ENCODE measurements at regions not wholly inside any gene's neighbourhood (a gene's known extent, or its start where the extent isn't known, plus 50 kb on each side); places are given as distances from the start of the nearest gene placed in this dataset.
A peak's percentile ranks its signal among the peaks of the same experiment; 100 is the strongest.

GRCh38 chr4:112861691-112862674, 187.5 kb upstream of the ANK2 start:
- no peak for ATAC-seq
- no peak overlapping the region for H3K4me3 ChIP-seq
- no peak for TF ChIP-seq CTCF (IDR thresholded peaks at IDR 0.05)
- intact Hi-C loops (cut with DNase I), result no loop called here
- no peak for DNase-seq
- no peaks in the 10 kb centered on the region for H3K27me3 ChIP-seq
- no peak overlapping the region for H3K27ac ChIP-seq
- H3K4me1 ChIP-seq, result no peaks in the 10 kb centered on the region
- no peaks in the 10 kb centered on the region for H3K9me3 ChIP-seq
- no peaks in the 10 kb centered on the region for H3K36me3 ChIP-seq
- WGBS, 2 donors, result 60 to 70% methylated on average over 3 of the region's 3 CpGs
- FAIRE-seq, result no peak

GRCh38 chr4:112865443-112865842, 184.0 kb upstream of the ANK2 start:
- intact Hi-C loops (cut with DNase I), result no loop called here
- TF ChIP-seq CTCF (IDR thresholded peaks at IDR 0.05), result no peak
- FAIRE-seq (no peak), ATAC-seq (no peak), DNase-seq (no peak)
- H3K4me3 ChIP-seq, result no peak overlapping the region
- H3K27me3 ChIP-seq, result no peaks in the 10 kb centered on the region
- H3K4me1 ChIP-seq, result no peaks in the 10 kb centered on the region
- no peaks in the 10 kb centered on the region for H3K36me3 ChIP-seq
- no peaks in the 10 kb centered on the region for H3K9me3 ChIP-seq
- H3K27ac ChIP-seq, result no peak overlapping the region

- no peak for DNase-seq
- intact Hi-C loops (cut with DNase I), result no loop called here
- H3K36me3 ChIP-seq, result no peaks in the 10 kb centered on the region
- H3K9me3 ChIP-seq, result no peaks in the 10 kb centered on the region
- FAIRE-seq, result no peak
- no peak for TF ChIP-seq CTCF (IDR thresholded peaks at IDR 0.05)
- H3K27me3 ChIP-seq, result peaks cover 0 to 3% (median 0%) of the 10 kb centered on the region in 4 donors
- WGBS, 2 donors, result 52 to 55% methylated on average over 2 of the region's 2 CpGs
- no peak for ATAC-seq
- H3K4me3 ChIP-seq, result no peak overlapping the region
- no peaks in the 10 kb centered on the region for H3K4me1 ChIP-seq
- no peak overlapping the region for H3K27ac ChIP-seq
Observed at GRCh38 chr4:112876316-112876715, 173.1 kb upstream of the ANK2 start.

GRCh38 chr4:112881842-112882241, 167.6 kb upstream of the ANK2 start:
- 43% methylated on average over 12 of the region's 12 CpGs for WGBS, 2 donors
- no peak for FAIRE-seq
- DNase-seq, result no peak
- Histone ChIP-seq H3K36me3 (no peaks in the 10 kb centered on the region), H3K27me3 (no peaks in the 10 kb centered on the region), H3K4me1 (no peaks in the 10 kb centered on the region), H3K27ac (no peak overlapping the region), H3K9me3 (no peaks in the 10 kb centered on the region), H3K4me3 (peak overlapping the region in 2 of 4 donors; percentile 13 to 17)
- TF ChIP-seq CTCF (IDR thresholded peaks at IDR 0.05), result no peak
- ATAC-seq, result peak; percentile 29 to 56 (median 34)
- intact Hi-C loops (cut with DNase I), result no loop called here

GRCh38 chr4:112882286-112882685, 167.2 kb upstream of the ANK2 start:
- Histone ChIP-seq H3K4me3 (peak overlapping the region in 2 of 4 donors; percentile 13 to 17), H3K9me3 (no peaks in the 10 kb centered on the region), H3K4me1 (no peaks in the 10 kb centered on the region), H3K27me3 (no peaks in the 10 kb centered on the region), H3K36me3 (no peaks in the 10 kb centered on the region), H3K27ac (no peak overlapping the region)
- no peak for TF ChIP-seq CTCF (IDR thresholded peaks at IDR 0.05)
- FAIRE-seq, result no peak
- 28 to 29% methylated on average over 4 of the region's 4 CpGs for WGBS, 2 donors
- ATAC-seq, result peak in 3 of 4 donors; percentile 18 to 45 (median 27)
- intact Hi-C loops (cut with DNase I), result no loop called here
- DNase-seq, result no peak
